Loucy (cell line): ENCODE measurements at regions not wholly inside any gene's neighbourhood (a gene's known extent, or its start where the extent isn't known, plus 50 kb on each side); places are given as distances from the start of the nearest gene placed in this dataset.

Experiments used
- H2AFZ ChIP-seq: fragments of 200-600 bp; sonication (generic); 2 replicates; pipeline ENCODE4 v1.6.0; 2016; ENCODE audit warnings: antibody characterized with exemption, mild to moderate bottlenecking, low read length, moderate library complexity
- H3F3A ChIP-seq: fragments of 200-600 bp; 2 replicates; pipeline ENCODE4 v1.6.0; 2016; ENCODE audit warnings: antibody characterized with exemption, low read depth, mild to moderate bottlenecking
- H3K27me3 ChIP-seq: fragments of 200-600 bp; sonication (generic); 2 replicates; pipeline ENCODE4 v1.6.1; 2014; ENCODE audit warnings: low read length, mild to moderate bottlenecking; ENCODE audit not compliant: insufficient read depth, poor library complexity, severe bottlenecking
- H3K36me3 ChIP-seq: fragments of 200-600 bp; sonication (generic); 2 replicates; pipeline ENCODE4 v1.6.1; 2016; ENCODE audit warnings: low read length; ENCODE audit not compliant: insufficient read depth
- H3K4me1 ChIP-seq: fragments of 200-600 bp; sonication (generic); 2 replicates; pipeline ENCODE4 v1.5.1; 2014; ENCODE audit warnings: low read length, mild to moderate bottlenecking; ENCODE audit not compliant: insufficient read depth, poor library complexity, severe bottlenecking
- H3K4me2 ChIP-seq: fragments of 200-600 bp; sonication (generic); 2 replicates; pipeline ENCODE4 v1.6.0; 2014; ENCODE audit warnings: antibody characterized with exemption, low read length, low read depth, mild to moderate bottlenecking; ENCODE audit not compliant: poor library complexity, severe bottlenecking
- H3K4me3 ChIP-seq: fragments of 200-600 bp; sonication (generic); 2 replicates; pipeline ENCODE4 v1.5.1; 2014; ENCODE audit warnings: low read length, mild to moderate bottlenecking, mixed read lengths; ENCODE audit not compliant: poor library complexity, severe bottlenecking
- H3K79me2 ChIP-seq: fragments of 200-600 bp; sonication (generic); 2 replicates; pipeline ENCODE4 v1.6.1; 2014; ENCODE audit warnings: low read length; ENCODE audit not compliant: insufficient read depth
- H3K9ac ChIP-seq: fragments of 200-600 bp; sonication (generic); 2 replicates; pipeline ENCODE4 v1.6.0; 2014; ENCODE audit warnings: mild to moderate bottlenecking, low read depth, low read length, moderate library complexity; ENCODE audit not compliant: poor library complexity, severe bottlenecking
- H3K9me2 ChIP-seq: fragments of 200-600 bp; sonication (generic); replicated peaks from 2 replicates; pipeline ENCODE4 v1.6.1; 2016; ENCODE audit warnings: low read depth, low read length, mixed read lengths
- H3K9me3 ChIP-seq: fragments of 200-600 bp; sonication (generic); 2 replicates; pipeline ENCODE4 v1.6.1; 2014; ENCODE audit warnings: mild to moderate bottlenecking, antibody characterized with exemption, low read length, low read depth; ENCODE audit not compliant: insufficient read depth
- H4K20me1 ChIP-seq: fragments of 200-600 bp; sonication (generic); 2 replicates; pipeline ENCODE4 v1.6.0; 2014; ENCODE audit warnings: antibody characterized with exemption, low read length, mild to moderate bottlenecking; ENCODE audit not compliant: insufficient read depth, poor library complexity, severe bottlenecking
- CTCF ChIP-seq: fragments of 200-600 bp; sonication (generic); conservative IDR thresholded peaks from 2 replicates; pipeline ENCODE4 v1.5.1; 2014; ENCODE audit warnings: mild to moderate bottlenecking, antibody characterized with exemption, low read length
- EZH2phosphoT487 ChIP-seq: fragments of 200-600 bp; IDR thresholded peaks from 2 replicates; pipeline ENCODE4 v1.6.1; 2018; ENCODE audit warnings: antibody characterized with exemption, mild to moderate bottlenecking, moderate library complexity, borderline replicate concordance

- TF ChIP-seq EZH2phosphoT487 (no peak), CTCF (no peak)
Observed at GRCh38 chr13:73331556-73331955, 272.8 kb downstream of the KLF5 start.

GRCh38 chr13:73329355-73329754 is 270.6 kb downstream of the KLF5 start:
- no peak overlapping the region for H3K9ac ChIP-seq
- no peaks in the 10 kb centered on the region for H3K4me1 ChIP-seq
- H3K4me3 ChIP-seq: no peak overlapping the region
- no peaks in the 10 kb centered on the region for H3K79me2 ChIP-seq
- H3K27me3 ChIP-seq: no peaks in the 10 kb centered on the region
- no peaks in the 10 kb centered on the region for H3K36me3 ChIP-seq
- H3K4me2 ChIP-seq: no peak overlapping the region
- no peaks in the 10 kb centered on the region for H3F3A ChIP-seq
- H2AFZ ChIP-seq: no peak overlapping the region
- H3K9me2 ChIP-seq: no peaks in the 10 kb centered on the region
- no peaks in the 10 kb centered on the region for H4K20me1 ChIP-seq
- TF ChIP-seq EZH2phosphoT487 (no peak), CTCF (no peak)
- H3K9me3 ChIP-seq: no peaks in the 10 kb centered on the region

More at GRCh38 chr13:73331556-73331955, 272.8 kb downstream of the KLF5 start:
- Histone ChIP-seq H3K79me2 (no peaks in the 10 kb centered on the region), H3K9ac (no peak overlapping the region), H4K20me1 (no peaks in the 10 kb centered on the region), H3K4me1 (no peaks in the 10 kb centered on the region), H3K36me3 (no peaks in the 10 kb centered on the region), H3K4me2 (no peak overlapping the region), H3K9me2 (no peaks in the 10 kb centered on the region), H3F3A (no peaks in the 10 kb centered on the region), H3K4me3 (no peak overlapping the region), H3K9me3 (no peaks in the 10 kb centered on the region), H2AFZ (no peak overlapping the region), H3K27me3 (no peaks in the 10 kb centered on the region)

GRCh38 chr13:73327579-73327978 is 268.8 kb downstream of the KLF5 start:
- Histone ChIP-seq H3K4me2 (no peak overlapping the region), H3K36me3 (no peaks in the 10 kb centered on the region), H4K20me1 (no peaks in the 10 kb centered on the region), H3K9me2 (no peaks in the 10 kb centered on the region), H3K4me1 (no peaks in the 10 kb centered on the region), H3K27me3 (no peaks in the 10 kb centered on the region), H2AFZ (no peak overlapping the region), H3K9ac (no peak overlapping the region), H3K4me3 (no peak overlapping the region), H3K79me2 (no peaks in the 10 kb centered on the region), H3K9me3 (no peaks in the 10 kb centered on the region), H3F3A (no peaks in the 10 kb centered on the region)
- TF ChIP-seq CTCF (no peak), EZH2phosphoT487 (no peak)
